ENCODE measurements at regions not wholly inside any gene's neighbourhood (a gene's known extent, or its start where the extent isn't known, plus 50 kb on each side); places are given as distances from the start of the nearest gene placed in this dataset.

- H3K4me3 ChIP-seq (ENCODE audit: low read length) = no peak overlapping the region
- no peak for TF ChIP-seq CTCF (IDR thresholded peaks at IDR 0.05; ENCODE audit: insufficient read depth, low read depth, low read length, missing control alignments)
- DNase-seq (ENCODE audit: low read depth) = no peak
Measured at GRCh38 chr4:100114909-100115308, 75.4 kb downstream of the DDIT4L start.

GRCh38 chr4:100113732-100114131 is 76.5 kb downstream of the DDIT4L start:
- no peak for TF ChIP-seq CTCF (IDR thresholded peaks at IDR 0.05; ENCODE audit: insufficient read depth, low read depth, low read length, missing control alignments)
- no peak overlapping the region for H3K4me3 ChIP-seq (ENCODE audit: low read length)
- no peak for DNase-seq (ENCODE audit: low read depth)

- no peak for TF ChIP-seq CTCF (IDR thresholded peaks at IDR 0.05; ENCODE audit: insufficient read depth, low read depth, low read length, missing control alignments)
- no peak overlapping the region for H3K4me3 ChIP-seq (ENCODE audit: low read length)
- no peak for DNase-seq (ENCODE audit: low read depth)
Measured at GRCh38 chr4:100113096-100113495, 77.2 kb downstream of the DDIT4L start.

GRCh38 chr4:100109921-100110320 is 80.3 kb downstream of the DDIT4L start:
- no peak overlapping the region for H3K4me3 ChIP-seq (ENCODE audit: low read length)
- TF ChIP-seq CTCF (IDR thresholded peaks at IDR 0.05; ENCODE audit: insufficient read depth, low read depth, low read length, missing control alignments) = no peak
- DNase-seq (ENCODE audit: low read depth) = no peak

GRCh38 chr4:100108869-100109268 is 81.4 kb downstream of the DDIT4L start:
- no peak for DNase-seq (ENCODE audit: low read depth)
- TF ChIP-seq CTCF (IDR thresholded peaks at IDR 0.05; ENCODE audit: insufficient read depth, low read depth, low read length, missing control alignments) = no peak
- H3K4me3 ChIP-seq (ENCODE audit: low read length) = no peak overlapping the region

GRCh38 chr4:100106982-100107381 is 83.3 kb downstream of the DDIT4L start:
- no peak for TF ChIP-seq CTCF (IDR thresholded peaks at IDR 0.05; ENCODE audit: insufficient read depth, low read depth, low read length, missing control alignments)
- DNase-seq (ENCODE audit: low read depth) = no peak
- no peak overlapping the region for H3K4me3 ChIP-seq (ENCODE audit: low read length)

- TF ChIP-seq CTCF (IDR thresholded peaks at IDR 0.05; ENCODE audit: insufficient read depth, low read depth, low read length, missing control alignments) = no peak
- DNase-seq (ENCODE audit: low read depth) = no peak
- H3K4me3 ChIP-seq (ENCODE audit: low read length) = no peak overlapping the region
Measured at GRCh38 chr4:100103671-100104070, 86.6 kb downstream of the DDIT4L start.
